Body of pancreas (tissue), 4 donors: ENCODE measurements at regions not wholly inside any gene's neighbourhood (a gene's known extent, or its start where the extent isn't known, plus 50 kb on each side); places are given as distances from the start of the nearest gene placed in this dataset.

Source experiments
- POLR2A ChIP-seq, 3 donors: fragments of 450-650 bp; IDR thresholded peaks; one replicate each; pipeline ENCODE4 v1.6.1; 2016; ENCODE audit warnings: antibody characterized with exemption in 3 of 3, mild to moderate bottlenecking in 2 of 3
- TF ChIP-seq, protein P1 (sequence below), 7 experiments: fragments of 450-650 bp in 4 of 7; fragments of 200-600 bp in 3 of 7; sonication (generic) in 3 of 7; IDR thresholded peaks; one replicate each; pipeline ENCODE4 v1.5.1; 2016 to 2019; ENCODE audit warnings: antibody characterized with exemption in 7 of 7

DNA sequence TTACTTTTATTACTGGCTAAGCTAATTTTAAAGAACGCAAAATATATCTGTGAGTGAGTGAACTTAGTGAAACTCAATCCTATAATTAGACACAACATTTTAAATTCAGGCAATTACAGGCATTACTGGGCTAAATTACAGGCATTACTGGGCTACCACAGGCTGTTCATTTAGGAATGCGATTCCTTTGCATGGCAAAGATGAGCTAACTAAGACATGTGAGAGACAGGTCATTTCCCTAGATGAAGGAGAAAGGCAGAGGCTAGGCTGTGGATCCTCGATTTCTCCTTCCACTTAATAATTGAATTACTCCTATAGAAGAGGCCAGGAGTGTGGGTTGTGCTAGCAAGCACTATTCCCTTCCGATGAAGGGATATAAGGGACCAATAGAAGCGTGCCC, 429.4 kb upstream of the LMO3 start:
- TF ChIP-seq, protein P1, sequence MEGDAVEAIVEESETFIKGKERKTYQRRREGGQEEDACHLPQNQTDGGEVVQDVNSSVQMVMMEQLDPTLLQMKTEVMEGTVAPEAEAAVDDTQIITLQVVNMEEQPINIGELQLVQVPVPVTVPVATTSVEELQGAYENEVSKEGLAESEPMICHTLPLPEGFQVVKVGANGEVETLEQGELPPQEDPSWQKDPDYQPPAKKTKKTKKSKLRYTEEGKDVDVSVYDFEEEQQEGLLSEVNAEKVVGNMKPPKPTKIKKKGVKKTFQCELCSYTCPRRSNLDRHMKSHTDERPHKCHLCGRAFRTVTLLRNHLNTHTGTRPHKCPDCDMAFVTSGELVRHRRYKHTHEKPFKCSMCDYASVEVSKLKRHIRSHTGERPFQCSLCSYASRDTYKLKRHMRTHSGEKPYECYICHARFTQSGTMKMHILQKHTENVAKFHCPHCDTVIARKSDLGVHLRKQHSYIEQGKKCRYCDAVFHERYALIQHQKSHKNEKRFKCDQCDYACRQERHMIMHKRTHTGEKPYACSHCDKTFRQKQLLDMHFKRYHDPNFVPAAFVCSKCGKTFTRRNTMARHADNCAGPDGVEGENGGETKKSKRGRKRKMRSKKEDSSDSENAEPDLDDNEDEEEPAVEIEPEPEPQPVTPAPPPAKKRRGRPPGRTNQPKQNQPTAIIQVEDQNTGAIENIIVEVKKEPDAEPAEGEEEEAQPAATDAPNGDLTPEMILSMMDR (IDR thresholded peaks at IDR 0.05) = no peak
- TF ChIP-seq POLR2A (IDR thresholded peaks at IDR 0.05) = no peak
